ENCODE measurements at regions not wholly inside any gene's neighbourhood (a gene's known extent, or its start where the extent isn't known, plus 50 kb on each side); places are given as distances from the start of the nearest gene placed in this dataset.
A peak's percentile ranks its signal among the peaks of the same experiment; 100 is the strongest.

GRCh38 chr4:107151173-107151572, 115.1 kb upstream of the DKK2 start:
- in situ Hi-C loops (cut with MboI; ENCODE audit: low sequenced_read_pairs): no loop called here
- H3K4me1 ChIP-seq (ENCODE audit: control insufficient read depth, insufficient read depth, low read length): no peaks in the 10 kb centered on the region
- H3K9me1 ChIP-seq (ENCODE audit: insufficient read depth, low read length): no peaks in the 10 kb centered on the region
- WGBS, 2 experiments (ENCODE audit: extremely low coverage in 2 of 2, insufficient read length in 1 of 2): no CpG with 5 or more reads among the region's 1 CpG
- no peak overlapping the region for H2BK120ac ChIP-seq (ENCODE audit: low read depth, low read length)
- no peak overlapping the region for H4K5ac ChIP-seq (ENCODE audit: low read depth, low read length)
- H4K91ac ChIP-seq (ENCODE audit: insufficient read depth, low read depth, low read length): no peak overlapping the region
- BruUV-seq (replicated peaks): no TSS peak
- H2BK15ac ChIP-seq (ENCODE audit: low read depth, low read length): no peak overlapping the region
- DNase-seq (no peak), ATAC-seq (ENCODE audit: low read depth) (no peak)
- intact Hi-C loops (cut with micrococcal nuclease): no loop called here
- H3K9me3 ChIP-seq (ENCODE audit: control insufficient read depth, insufficient read depth, low read length): no peaks in the 10 kb centered on the region
- H4K8ac ChIP-seq (ENCODE audit: low read depth in 2 of 2, low read length in 2 of 2): no peak overlapping the region
- POLR2A ChIA-PET (ENCODE audit: unreplicated experiment): no interaction called here
- H3K36me3 ChIP-seq (ENCODE audit: control insufficient read depth, insufficient read depth, low read length): no peaks in the 10 kb centered on the region
- H3K14ac ChIP-seq (replicated peaks; ENCODE audit: low read depth, low read length): no peak overlapping the region
- H2AK9ac ChIP-seq (replicated peaks; ENCODE audit: low read depth, low read length, poor library complexity): no peak overlapping the region
- dilution Hi-C loops (cut with HindIII; ENCODE audit: low sequenced_read_pairs, unreplicated experiment): no loop called here
- no peak overlapping the region for H3K4me3 ChIP-seq (ENCODE audit: insufficient read depth, low read depth, low read length)
- no peaks in the 10 kb centered on the region for H4K20me1 ChIP-seq (ENCODE audit: insufficient read depth, low read length)
- no peak overlapping the region for H3K23ac ChIP-seq (ENCODE audit: low read depth, low read length)
- no peak overlapping the region for H3K4me2 ChIP-seq (ENCODE audit: low read depth, low read length)
- CTCF ChIA-PET: no interaction called here
- no peak overlapping the region for H3K4ac ChIP-seq (ENCODE audit: low read depth, low read length)
- H3K18ac ChIP-seq (ENCODE audit: low read depth, low read length): no peak overlapping the region
- no peak overlapping the region for H2BK5ac ChIP-seq (ENCODE audit: low read depth, low read length, poor library complexity, severe bottlenecking)
- H3K79me1 ChIP-seq (ENCODE audit: low read depth in 1 of 2, low read length in 2 of 2): no peaks in the 10 kb centered on the region
- no peak overlapping the region for H3K56ac ChIP-seq (ENCODE audit: extremely low read depth, insufficient read depth, low read length)
- no peaks in the 10 kb centered on the region for H3K27me3 ChIP-seq (ENCODE audit: control insufficient read depth, insufficient read depth, low read length)
- H2AK5ac ChIP-seq (ENCODE audit: low read depth, low read length): no peak overlapping the region
- TF ChIP-seq MAZ (IDR thresholded peaks at IDR 0.05; ENCODE audit: borderline replicate concordance, low read depth, low read length) (no peak), MAFK (IDR thresholded peaks at IDR 0.05; ENCODE audit: low read depth, low read length) (peak; percentile 54; the same call in 1 of the 2 replicates), ELK1 (IDR thresholded peaks at IDR 0.05; ENCODE audit: borderline replicate concordance, low read depth, low read length) (no peak), POLR2A (IDR thresholded peaks at IDR 0.05; ENCODE audit: low read depth, low read length) (no peak), CTCF (conservative IDR thresholded peaks at IDR 0.05; ENCODE audit: low read depth, low read length) (no peak), RAD21 (IDR thresholded peaks at IDR 0.05; ENCODE audit: low read length) (no peak), BHLHE40 (IDR thresholded peaks at IDR 0.05; ENCODE audit: low read depth, low read length) (no peak)
- no peak overlapping the region for H3K9ac ChIP-seq (ENCODE audit: low read depth, low read length)
- H3K27ac ChIP-seq (ENCODE audit: insufficient read depth, low read length): no peak overlapping the region
- no peak overlapping the region for H2AFZ ChIP-seq (replicated peaks; ENCODE audit: low read length, poor library complexity)
- H2BK20ac ChIP-seq (ENCODE audit: low read depth, low read length): no peak overlapping the region
